GM23338 (cell line): ENCODE measurements at regions not wholly inside any gene's neighbourhood (a gene's known extent, or its start where the extent isn't known, plus 50 kb on each side); places are given as distances from the start of the nearest gene placed in this dataset.

Experiments used
- ATAC-seq: fragments of 200-7000 bp; cut with Tn5 transposase; 3 replicates; pipeline ENCODE4 v1.9.1; 2020
- DNase-seq: peaks from one replicate; pipeline ENCODE4 v3.0.0-alpha.2; 2015; ENCODE audit warnings: low spot score
- H2AFZ ChIP-seq: fragments of 200-600 bp; sonication (generic); 2 replicates; pipeline ENCODE4 v1.8.0; 2016; ENCODE audit warnings: antibody characterized with exemption, mild to moderate bottlenecking, moderate library complexity
- H3F3A ChIP-seq: fragments of 200-600 bp; sonication (generic); replicated peaks from 2 replicates; pipeline ENCODE4 v1.8.0; 2017; ENCODE audit warnings: antibody characterized with exemption, mixed run types, low read depth
- H3K27ac ChIP-seq: fragments of 200-600 bp; sonication (generic); 2 replicates; pipeline ENCODE4 v1.6.1; 2016; ENCODE audit warnings: low read depth
- H3K27me3 ChIP-seq: fragments of 200-600 bp; sonication (generic); 2 replicates; pipeline ENCODE4 v1.8.0; 2016; ENCODE audit warnings: mild to moderate bottlenecking, mixed run types, moderate library complexity; ENCODE audit not compliant: insufficient read depth
- H3K36me3 ChIP-seq: fragments of 200-600 bp; sonication (generic); 2 replicates; pipeline ENCODE4 v1.8.0; 2016; ENCODE audit warnings: mild to moderate bottlenecking; ENCODE audit not compliant: insufficient read depth
- H3K4me1 ChIP-seq: fragments of 200-600 bp; sonication (generic); 2 replicates; pipeline ENCODE4 v1.8.0; 2016; ENCODE audit warnings: mild to moderate bottlenecking, moderate library complexity; ENCODE audit not compliant: insufficient read depth
- H3K4me2 ChIP-seq: fragments of 200-600 bp; sonication (generic); 2 replicates; pipeline ENCODE4 v1.7.1; 2017; ENCODE audit warnings: mixed run types
- H3K4me3 ChIP-seq: fragments of 200-600 bp; sonication (generic); 2 replicates; pipeline ENCODE4 v1.6.1; 2016; ENCODE audit warnings: mixed run types
- H3K79me2 ChIP-seq: fragments of 200-600 bp; sonication (generic); replicated peaks from 2 replicates; pipeline ENCODE4 v1.8.0; 2017; ENCODE audit warnings: mild to moderate bottlenecking; ENCODE audit not compliant: insufficient read depth
- H3K9me2 ChIP-seq: fragments of 200-600 bp; sonication (generic); 2 replicates; pipeline ENCODE4 v1.8.0; 2017; ENCODE audit not compliant: insufficient read depth
- H4K20me1 ChIP-seq: fragments of 200-600 bp; sonication (generic); replicated peaks from 2 replicates; pipeline ENCODE4 v1.8.0; 2017; ENCODE audit warnings: mild to moderate bottlenecking; ENCODE audit not compliant: insufficient read depth
- H3K27ac Mint-ChIP-seq: 2 replicates; pipeline ENCODE4 v1.8.0; 2020; ENCODE audit warnings: inconsistent platforms, mild to moderate bottlenecking, moderate library complexity, mixed read lengths
- H3K27me3 Mint-ChIP-seq: 3 replicates; pipeline ENCODE4 v1.8.0; 2022; ENCODE audit warnings: low read depth, mild to moderate bottlenecking, moderate library complexity, mixed read lengths, inconsistent platforms; ENCODE audit not compliant: insufficient read depth, poor library complexity
- H3K36me3 Mint-ChIP-seq: 3 replicates; pipeline ENCODE4 v1.8.0; 2021; ENCODE audit warnings: low read depth, mild to moderate bottlenecking, inconsistent platforms, moderate library complexity, mixed read lengths
- H3K4me1 Mint-ChIP-seq: 3 replicates; pipeline ENCODE4 v1.8.0; 2020; ENCODE audit warnings: mild to moderate bottlenecking, inconsistent platforms, mixed read lengths
- H3K4me3 Mint-ChIP-seq: 3 replicates; pipeline ENCODE4 v1.8.0; 2021; ENCODE audit warnings: moderate library complexity, mild to moderate bottlenecking, inconsistent platforms, mixed read lengths
- H3K9me3 Mint-ChIP-seq: 3 replicates; pipeline ENCODE4 v1.8.0; 2020; ENCODE audit warnings: moderate library complexity, mild to moderate bottlenecking, inconsistent platforms, mixed read lengths
- CREB1 ChIP-seq: fragments of 250-450 bp; sonication (Bioruptor Pico); IDR thresholded peaks from 2 replicates; pipeline ENCODE4 v1.5.0; 2020; ENCODE audit warnings: low read depth, mild to moderate bottlenecking, moderate library complexity
- CTCF ChIP-seq, 2 experiments: fragments of 200-600 bp in 1 of 2; sonication (generic) in 1 of 2; conservative IDR thresholded peaks; 2 replicates each; pipeline versions ENCODE4 v1.5.1 to v1.6.1; 2016 to 2017; ENCODE audit warnings: antibody characterized with exemption in 2 of 2, low read depth in 2 of 2, mild to moderate bottlenecking in 2 of 2, moderate library complexity in 1 of 2
- EZH2 ChIP-seq: fragments of 200-600 bp; sonication (generic); IDR thresholded peaks from one replicate; pipeline ENCODE4 v1.8.0; 2017; ENCODE audit warnings: antibody characterized with exemption, mild to moderate bottlenecking, low read depth; ENCODE audit not compliant: unreplicated experiment
- EZH2phosphoT487 ChIP-seq: fragments of 200-600 bp; sonication (generic); IDR thresholded peaks from one replicate; pipeline ENCODE4 v1.8.1; 2018; ENCODE audit warnings: antibody characterized with exemption; ENCODE audit not compliant: unreplicated experiment
- JUNB ChIP-seq: IDR thresholded peaks from one replicate; pipeline ENCODE4 v1.6.1; 2016; ENCODE audit warnings: antibody characterized with exemption; ENCODE audit not compliant: unreplicated experiment
- NANOG ChIP-seq: IDR thresholded peaks from 2 replicates; pipeline ENCODE4 v1.6.1; 2016; ENCODE audit warnings: antibody characterized with exemption, borderline replicate concordance
- POLR2AphosphoS5 ChIP-seq: IDR thresholded peaks from 2 replicates; pipeline ENCODE4 v1.6.1; 2016; ENCODE audit warnings: antibody characterized with exemption, low read depth
- REST ChIP-seq: IDR thresholded peaks from one replicate; pipeline ENCODE4 v1.6.1; 2018; ENCODE audit warnings: antibody characterized with exemption; ENCODE audit not compliant: unreplicated experiment
- STAT1 ChIP-seq: IDR thresholded peaks from one replicate; pipeline ENCODE4 v1.6.1; 2016; ENCODE audit warnings: antibody characterized with exemption; ENCODE audit not compliant: unreplicated experiment
- ZNF114 ChIP-seq: fragments of 250-450 bp; sonication (Bioruptor Pico); IDR thresholded peaks from 2 replicates; pipeline ENCODE4 v1.5.0; 2020; ENCODE audit warnings: mild to moderate bottlenecking, moderate library complexity
- ZNF331 ChIP-seq: fragments of 250-450 bp; sonication (Bioruptor Pico); IDR thresholded peaks from 2 replicates; pipeline ENCODE4 v1.5.0; 2020; ENCODE audit warnings: low read depth, mild to moderate bottlenecking, moderate library complexity
- TF ChIP-seq, protein P1 (sequence below): IDR thresholded peaks from 2 replicates; pipeline ENCODE4 v1.6.1; 2016; ENCODE audit warnings: antibody characterized with exemption

DNA sequence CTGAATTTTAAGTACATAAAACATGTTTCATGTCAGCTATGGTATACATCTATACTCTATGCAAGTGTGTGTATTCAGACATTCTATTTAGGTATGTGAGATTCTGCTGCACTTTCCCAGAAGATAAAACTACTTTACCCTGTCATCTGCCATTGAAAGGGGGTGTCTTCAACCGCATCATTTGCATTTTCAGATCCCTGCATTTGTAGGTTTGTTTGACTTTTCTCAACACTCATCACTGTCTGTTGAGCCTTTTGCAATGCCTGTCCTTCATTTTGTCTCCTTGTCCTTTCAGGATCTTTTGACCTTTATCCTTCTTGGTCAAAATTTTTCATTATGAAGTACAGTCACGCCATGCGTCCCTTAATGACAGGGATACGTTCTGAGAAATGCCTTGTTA, 103.5 kb downstream of the TMA16 start:
- Histone ChIP-seq H3K27me3 (no peaks in the 10 kb centered on the region), H4K20me1 (no peaks in the 10 kb centered on the region), H3K4me1 (no peaks in the 10 kb centered on the region), H2AFZ (no peak overlapping the region), H3F3A (no peaks in the 10 kb centered on the region), H3K9me2 (no peaks in the 10 kb centered on the region), H3K4me3 (no peak overlapping the region), H3K36me3 (no peaks in the 10 kb centered on the region), H3K4me2 (no peak overlapping the region), H3K79me2 (no peaks in the 10 kb centered on the region), H3K27ac (no peak overlapping the region)
- Mint-ChIP-seq H3K4me1 (peaks cover 11% of the 10 kb centered on the region; the same call in 2 of the 3 replicates), H3K27ac (no peak overlapping the region), H3K27me3 (no peaks in the 10 kb centered on the region), H3K36me3 (no peaks in the 10 kb centered on the region), H3K4me3 (no peak overlapping the region), H3K9me3 (no peaks in the 10 kb centered on the region)
- no peak for DNase-seq
- no peak for TF ChIP-seq JUNB
- TF ChIP-seq, protein P1, sequence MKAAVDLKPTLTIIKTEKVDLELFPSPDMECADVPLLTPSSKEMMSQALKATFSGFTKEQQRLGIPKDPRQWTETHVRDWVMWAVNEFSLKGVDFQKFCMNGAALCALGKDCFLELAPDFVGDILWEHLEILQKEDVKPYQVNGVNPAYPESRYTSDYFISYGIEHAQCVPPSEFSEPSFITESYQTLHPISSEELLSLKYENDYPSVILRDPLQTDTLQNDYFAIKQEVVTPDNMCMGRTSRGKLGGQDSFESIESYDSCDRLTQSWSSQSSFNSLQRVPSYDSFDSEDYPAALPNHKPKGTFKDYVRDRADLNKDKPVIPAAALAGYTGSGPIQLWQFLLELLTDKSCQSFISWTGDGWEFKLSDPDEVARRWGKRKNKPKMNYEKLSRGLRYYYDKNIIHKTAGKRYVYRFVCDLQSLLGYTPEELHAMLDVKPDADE, result no peak
- ATAC-seq, result no peak

DNA sequence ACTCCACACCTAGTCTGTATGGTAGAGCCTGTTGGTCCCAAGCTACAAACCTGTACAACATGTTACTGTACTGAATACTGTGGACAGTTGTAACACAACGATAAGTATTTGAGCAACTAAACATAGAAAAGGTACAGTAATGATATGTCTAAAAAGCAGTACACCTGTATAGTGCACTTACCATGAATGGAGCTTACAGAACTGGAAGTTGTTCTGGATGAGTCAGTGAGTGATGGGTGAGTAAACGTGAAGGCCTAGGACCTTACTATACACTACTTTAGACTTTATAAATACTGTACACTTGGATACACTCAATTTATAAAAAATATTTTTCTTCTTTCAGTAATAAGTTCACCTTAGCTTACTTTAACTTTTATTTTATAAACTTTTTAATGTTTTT, 104.0 kb downstream of the TMA16 start:
- no peaks in the 10 kb centered on the region for H3K9me2 ChIP-seq
- no peaks in the 10 kb centered on the region for H3K79me2 ChIP-seq
- H3K4me3 ChIP-seq, result no peak overlapping the region
- no peak for DNase-seq
- ATAC-seq, result no peak
- Mint-ChIP-seq H3K4me1 (peaks cover 11% of the 10 kb centered on the region; the same call in 2 of the 3 replicates), H3K27ac (no peak overlapping the region), H3K36me3 (no peaks in the 10 kb centered on the region), H3K4me3 (no peak overlapping the region), H3K9me3 (no peaks in the 10 kb centered on the region), H3K27me3 (no peaks in the 10 kb centered on the region)
- H3K27ac ChIP-seq, result no peak overlapping the region
- H2AFZ ChIP-seq, result no peak overlapping the region
- H3K4me2 ChIP-seq, result no peak overlapping the region
- H3K4me1 ChIP-seq, result no peaks in the 10 kb centered on the region
- no peaks in the 10 kb centered on the region for H3F3A ChIP-seq
- no peaks in the 10 kb centered on the region for H4K20me1 ChIP-seq
- no peaks in the 10 kb centered on the region for H3K27me3 ChIP-seq
- H3K36me3 ChIP-seq, result no peaks in the 10 kb centered on the region
- no peak for TF ChIP-seq STAT1
- no peak for TF ChIP-seq NANOG
- no peak for TF ChIP-seq CTCF (conservative IDR thresholded peaks at IDR 0.05; ENCODE audit: low read depth in 2 of 2)
- TF ChIP-seq ZNF114 (CRISPR knock-in tag), result no peak
- no peak for TF ChIP-seq JUNB
- TF ChIP-seq EZH2, result no peak
- no peak for TF ChIP-seq CREB1

DNA sequence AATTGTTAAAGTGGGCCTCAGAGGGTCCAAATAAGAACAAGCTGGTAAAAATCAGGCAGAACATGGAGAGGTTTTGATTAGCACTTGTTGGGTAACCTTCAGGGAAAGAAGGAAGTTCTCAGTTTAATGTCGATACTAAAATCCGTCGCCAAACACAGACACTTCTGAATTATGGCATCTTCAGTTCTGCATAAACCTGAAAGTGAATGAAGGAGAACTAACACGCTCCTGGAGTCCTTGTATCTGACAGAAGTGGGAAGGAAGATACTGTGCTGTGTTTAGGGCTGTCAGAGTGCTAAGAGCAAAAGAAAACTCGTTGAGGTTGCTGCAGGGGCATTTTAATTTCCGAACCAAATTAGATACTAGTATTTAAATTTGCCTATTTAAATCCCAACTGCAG, 106.2 kb downstream of the TMA16 start:
- Histone ChIP-seq H3K79me2 (no peaks in the 10 kb centered on the region), H3K36me3 (no peaks in the 10 kb centered on the region), H2AFZ (no peak overlapping the region), H3K27me3 (no peaks in the 10 kb centered on the region), H3K4me1 (no peaks in the 10 kb centered on the region), H3F3A (no peaks in the 10 kb centered on the region), H3K27ac (no peak overlapping the region), H3K4me3 (no peak overlapping the region), H3K9me2 (peaks cover 8% of the 10 kb centered on the region; the same call in 1 of the 2 replicates), H3K4me2 (no peak overlapping the region), H4K20me1 (no peaks in the 10 kb centered on the region)
- DNase-seq, result no peak
- no peaks in the 10 kb centered on the region for H3K27me3 Mint-ChIP-seq
- ATAC-seq, result no peak
- H3K27ac Mint-ChIP-seq, result no peak overlapping the region
- peaks cover 11% of the 10 kb centered on the region; the same call in 2 of the 3 replicates for H3K4me1 Mint-ChIP-seq
- TF ChIP-seq JUNB (no peak), ZNF114 (CRISPR knock-in tag) (no peak), EZH2phosphoT487 (no peak), CREB1 (no peak), ZNF331 (CRISPR knock-in tag) (no peak), REST (no peak), EZH2 (no peak), POLR2AphosphoS5 (no peak), NANOG (no peak), STAT1 (no peak)
- TF ChIP-seq, protein P1, result no peak
- no peaks in the 10 kb centered on the region for H3K36me3 Mint-ChIP-seq
- no peaks in the 10 kb centered on the region for H3K9me3 Mint-ChIP-seq
- no peak overlapping the region for H3K4me3 Mint-ChIP-seq
